GM12872 (cell line): ENCODE measurements at regions not wholly inside any gene's neighbourhood (a gene's known extent, or its start where the extent isn't known, plus 50 kb on each side); places are given as distances from the start of the nearest gene placed in this dataset.

ENCODE experiments used
- CTCF ChIP-seq: IDR thresholded peaks from 3 replicates; pipeline ENCODE4 v1.5.1; 2011; ENCODE audit warnings: low read depth, mild to moderate bottlenecking, low read length, moderate library complexity; ENCODE audit not compliant: insufficient read depth

- no peak for TF ChIP-seq CTCF
These were observed 332.3 kb upstream of the PRKCQ start for GRCh38 chr10:6912424-6912823.

GRCh38 chr10:6912021-6912420, 331.9 kb upstream of the PRKCQ start:
- no peak for TF ChIP-seq CTCF

- TF ChIP-seq CTCF: no peak
These were observed 330.0 kb upstream of the PRKCQ start for GRCh38 chr10:6909905-6910560.

- no peak for TF ChIP-seq CTCF
These were observed 327.9 kb upstream of the PRKCQ start for GRCh38 chr10:6907877-6908530.

- no peak for TF ChIP-seq CTCF
These were observed 314.3 kb upstream of the PRKCQ start for GRCh38 chr10:6894405-6894804.

- no peak for TF ChIP-seq CTCF
These were observed 312.8 kb upstream of the PRKCQ start for GRCh38 chr10:6892864-6893263.

- no peak for TF ChIP-seq CTCF
These were observed 311.8 kb upstream of the PRKCQ start for GRCh38 chr10:6891924-6892323.

- no peak for TF ChIP-seq CTCF
These were observed 309.6 kb upstream of the PRKCQ start for GRCh38 chr10:6889718-6890117.
